K562 (cell line): ENCODE measurements at regions not wholly inside any gene's neighbourhood (a gene's known extent, or its start where the extent isn't known, plus 50 kb on each side); places are given as distances from the start of the nearest gene placed in this dataset.

ENCODE experiments used
- TF ChIP-seq, protein P1 (sequence below), 2 experiments: fragments of 150-350 bp in 1 of 2; IDR thresholded peaks; 2 replicates each; pipeline ENCODE4 v1.6.1; 2012 to 2016; ENCODE audit warnings: low read depth in 2 of 2, low read length in 2 of 2, mild to moderate bottlenecking in 1 of 2, moderate library complexity in 1 of 2
- TF ChIP-seq, protein P2 (sequence below): sonication (generic); formaldehyde crosslinking; IDR thresholded peaks from 2 replicates; pipeline ENCODE4 v1.8.1; 2023; ENCODE audit warnings: mild to moderate bottlenecking, missing genetic modification reagents

DNA sequence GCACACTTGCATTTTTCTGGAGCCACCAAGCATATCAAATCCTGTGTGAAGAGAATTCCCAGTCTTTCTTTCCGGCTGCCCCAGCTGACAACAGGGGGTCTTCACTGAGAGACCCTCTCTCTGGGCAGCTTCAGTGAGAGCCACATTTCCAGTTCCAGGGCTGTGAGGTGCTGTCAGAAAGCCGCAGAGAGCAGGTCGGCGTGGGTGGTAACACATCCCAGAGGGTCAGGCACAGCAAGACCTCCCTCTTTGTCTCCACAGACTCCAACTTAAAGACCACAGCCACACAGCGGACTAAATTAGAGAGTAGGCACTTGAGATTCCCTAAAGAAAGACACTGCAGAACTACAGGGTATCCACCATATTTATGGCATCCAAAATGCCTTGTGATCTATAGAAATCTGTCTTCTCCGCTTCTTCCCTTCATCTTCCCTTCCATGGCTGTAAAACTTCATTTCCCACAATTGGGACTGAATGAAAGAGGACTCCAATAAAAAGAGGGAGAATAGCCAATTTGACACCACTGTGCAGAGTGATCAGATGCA, 116.0 kb upstream of the C7orf33 start:
- TF ChIP-seq, protein P1, sequence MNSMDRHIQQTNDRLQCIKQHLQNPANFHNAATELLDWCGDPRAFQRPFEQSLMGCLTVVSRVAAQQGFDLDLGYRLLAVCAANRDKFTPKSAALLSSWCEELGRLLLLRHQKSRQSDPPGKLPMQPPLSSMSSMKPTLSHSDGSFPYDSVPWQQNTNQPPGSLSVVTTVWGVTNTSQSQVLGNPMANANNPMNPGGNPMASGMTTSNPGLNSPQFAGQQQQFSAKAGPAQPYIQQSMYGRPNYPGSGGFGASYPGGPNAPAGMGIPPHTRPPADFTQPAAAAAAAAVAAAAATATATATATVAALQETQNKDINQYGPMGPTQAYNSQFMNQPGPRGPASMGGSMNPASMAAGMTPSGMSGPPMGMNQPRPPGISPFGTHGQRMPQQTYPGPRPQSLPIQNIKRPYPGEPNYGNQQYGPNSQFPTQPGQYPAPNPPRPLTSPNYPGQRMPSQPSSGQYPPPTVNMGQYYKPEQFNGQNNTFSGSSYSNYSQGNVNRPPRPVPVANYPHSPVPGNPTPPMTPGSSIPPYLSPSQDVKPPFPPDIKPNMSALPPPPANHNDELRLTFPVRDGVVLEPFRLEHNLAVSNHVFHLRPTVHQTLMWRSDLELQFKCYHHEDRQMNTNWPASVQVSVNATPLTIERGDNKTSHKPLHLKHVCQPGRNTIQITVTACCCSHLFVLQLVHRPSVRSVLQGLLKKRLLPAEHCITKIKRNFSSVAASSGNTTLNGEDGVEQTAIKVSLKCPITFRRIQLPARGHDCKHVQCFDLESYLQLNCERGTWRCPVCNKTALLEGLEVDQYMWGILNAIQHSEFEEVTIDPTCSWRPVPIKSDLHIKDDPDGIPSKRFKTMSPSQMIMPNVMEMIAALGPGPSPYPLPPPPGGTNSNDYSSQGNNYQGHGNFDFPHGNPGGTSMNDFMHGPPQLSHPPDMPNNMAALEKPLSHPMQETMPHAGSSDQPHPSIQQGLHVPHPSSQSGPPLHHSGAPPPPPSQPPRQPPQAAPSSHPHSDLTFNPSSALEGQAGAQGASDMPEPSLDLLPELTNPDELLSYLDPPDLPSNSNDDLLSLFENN (IDR thresholded peaks at IDR 0.05; ENCODE audit: low read depth in 2 of 2, low read length in 2 of 2): no peak
- TF ChIP-seq, protein P2, sequence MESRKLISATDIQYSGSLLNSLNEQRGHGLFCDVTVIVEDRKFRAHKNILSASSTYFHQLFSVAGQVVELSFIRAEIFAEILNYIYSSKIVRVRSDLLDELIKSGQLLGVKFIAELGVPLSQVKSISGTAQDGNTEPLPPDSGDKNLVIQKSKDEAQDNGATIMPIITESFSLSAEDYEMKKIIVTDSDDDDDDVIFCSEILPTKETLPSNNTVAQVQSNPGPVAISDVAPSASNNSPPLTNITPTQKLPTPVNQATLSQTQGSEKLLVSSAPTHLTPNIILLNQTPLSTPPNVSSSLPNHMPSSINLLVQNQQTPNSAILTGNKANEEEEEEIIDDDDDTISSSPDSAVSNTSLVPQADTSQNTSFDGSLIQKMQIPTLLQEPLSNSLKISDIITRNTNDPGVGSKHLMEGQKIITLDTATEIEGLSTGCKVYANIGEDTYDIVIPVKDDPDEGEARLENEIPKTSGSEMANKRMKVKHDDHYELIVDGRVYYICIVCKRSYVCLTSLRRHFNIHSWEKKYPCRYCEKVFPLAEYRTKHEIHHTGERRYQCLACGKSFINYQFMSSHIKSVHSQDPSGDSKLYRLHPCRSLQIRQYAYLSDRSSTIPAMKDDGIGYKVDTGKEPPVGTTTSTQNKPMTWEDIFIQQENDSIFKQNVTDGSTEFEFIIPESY (CRISPR knock-in tag): no peak
